ENCODE measurements at regions not wholly inside any gene's neighbourhood (a gene's known extent, or its start where the extent isn't known, plus 50 kb on each side); places are given as distances from the start of the nearest gene placed in this dataset.

GRCh38 chr11:111176603-111177002 lies 68.9 kb upstream of the POU2AF2 start:
- FAIRE-seq (no peak), DNase-seq (ENCODE audit: insufficient read length, low spot score) (no peak)
- peak; percentile 84 for TF ChIP-seq SPI1 (IDR thresholded peaks at IDR 0.05; ENCODE audit: low read depth, low read length)
- TF ChIP-seq TAF1 (IDR thresholded peaks at IDR 0.05; ENCODE audit: low read depth, low read length): no peak

GRCh38 chr11:111173221-111173620 lies 72.3 kb upstream of the POU2AF2 start:
- TF ChIP-seq POLR2A (IDR thresholded peaks at IDR 0.05; ENCODE audit: low read depth, low read length): no peak
- no peak for FAIRE-seq
- DNase-seq (ENCODE audit: insufficient read length, low spot score): no peak

GRCh38 chr11:111172321-111172862 lies 73.1 kb upstream of the POU2AF2 start:
- DNase-seq (ENCODE audit: insufficient read length, low spot score): no peak
- TF ChIP-seq POU2F2 (IDR thresholded peaks at IDR 0.05; ENCODE audit: low read depth, low read length) (no peak), TAF1 (IDR thresholded peaks at IDR 0.05; ENCODE audit: low read depth, low read length) (no peak)
- no peak for FAIRE-seq

GRCh38 chr11:111170761-111171379 lies 74.7 kb upstream of the POU2AF2 start:
- FAIRE-seq (no peak), DNase-seq (ENCODE audit: insufficient read length, low spot score) (no peak)
- TF ChIP-seq POU2F2 (IDR thresholded peaks at IDR 0.05; ENCODE audit: low read depth, low read length): no peak
- no peak for TF ChIP-seq TAF1 (IDR thresholded peaks at IDR 0.05; ENCODE audit: low read depth, low read length)
- no peak for TF ChIP-seq PAX5 (IDR thresholded peaks at IDR 0.05; ENCODE audit: insufficient read depth, low read length, severe bottlenecking)
- no peak for TF ChIP-seq POLR2A (IDR thresholded peaks at IDR 0.05; ENCODE audit: low read depth, low read length)
- no peak for TF ChIP-seq SPI1 (IDR thresholded peaks at IDR 0.05; ENCODE audit: low read depth, low read length)

GRCh38 chr11:111169367-111169766 lies 76.2 kb upstream of the POU2AF2 start:
- FAIRE-seq (no peak), DNase-seq (ENCODE audit: insufficient read length, low spot score) (no peak)

GRCh38 chr11:111168871-111169270 lies 76.7 kb upstream of the POU2AF2 start:
- DNase-seq (ENCODE audit: insufficient read length, low spot score) (no peak), FAIRE-seq (no peak)
- TF ChIP-seq TAF1 (IDR thresholded peaks at IDR 0.05; ENCODE audit: low read depth, low read length): no peak
- no peak for TF ChIP-seq POLR2AphosphoS5 (IDR thresholded peaks at IDR 0.05; ENCODE audit: low read depth, low read length)
- no peak for TF ChIP-seq SPI1 (IDR thresholded peaks at IDR 0.05; ENCODE audit: low read depth, low read length)
- TF ChIP-seq POLR2A (IDR thresholded peaks at IDR 0.05; ENCODE audit: low read depth, low read length): no peak
- no peak for TF ChIP-seq PAX5 (IDR thresholded peaks at IDR 0.05; ENCODE audit: insufficient read depth, low read length, severe bottlenecking)
- TF ChIP-seq POU2F2 (IDR thresholded peaks at IDR 0.05; ENCODE audit: low read depth, low read length): no peak

More at GRCh38 chr11:111169367-111169766, 76.2 kb upstream of the POU2AF2 start:
- TF ChIP-seq POLR2AphosphoS5 (IDR thresholded peaks at IDR 0.05; ENCODE audit: low read depth, low read length) (no peak), SPI1 (IDR thresholded peaks at IDR 0.05; ENCODE audit: low read depth, low read length) (no peak), POU2F2 (IDR thresholded peaks at IDR 0.05; ENCODE audit: low read depth, low read length) (no peak), TAF1 (IDR thresholded peaks at IDR 0.05; ENCODE audit: low read depth, low read length) (no peak), POLR2A (IDR thresholded peaks at IDR 0.05; ENCODE audit: low read depth, low read length) (no peak), PAX5 (IDR thresholded peaks at IDR 0.05; ENCODE audit: insufficient read depth, low read length, severe bottlenecking) (no peak)

- FAIRE-seq: no peak
- TF ChIP-seq POLR2A (IDR thresholded peaks at IDR 0.05; ENCODE audit: low read depth, low read length) (no peak), SPI1 (IDR thresholded peaks at IDR 0.05; ENCODE audit: low read depth, low read length) (no peak), TAF1 (IDR thresholded peaks at IDR 0.05; ENCODE audit: low read depth, low read length) (no peak), POU2F2 (IDR thresholded peaks at IDR 0.05; ENCODE audit: low read depth, low read length) (no peak), POLR2AphosphoS5 (IDR thresholded peaks at IDR 0.05; ENCODE audit: low read depth, low read length) (no peak), PAX5 (IDR thresholded peaks at IDR 0.05; ENCODE audit: insufficient read depth, low read length, severe bottlenecking) (no peak)
- no peak for DNase-seq (ENCODE audit: insufficient read length, low spot score)
These were observed 77.9 kb upstream of the POU2AF2 start for GRCh38 chr11:111167666-111168065.

- DNase-seq (ENCODE audit: insufficient read length, low spot score) (no peak), FAIRE-seq (no peak)
- TF ChIP-seq TAF1 (IDR thresholded peaks at IDR 0.05; ENCODE audit: low read depth, low read length) (no peak), POLR2A (IDR thresholded peaks at IDR 0.05; ENCODE audit: low read depth, low read length) (no peak), PAX5 (IDR thresholded peaks at IDR 0.05; ENCODE audit: insufficient read depth, low read length, severe bottlenecking) (no peak), POLR2AphosphoS5 (IDR thresholded peaks at IDR 0.05; ENCODE audit: low read depth, low read length) (no peak), SPI1 (IDR thresholded peaks at IDR 0.05; ENCODE audit: low read depth, low read length) (no peak), POU2F2 (IDR thresholded peaks at IDR 0.05; ENCODE audit: low read depth, low read length) (no peak)
These were observed 78.9 kb upstream of the POU2AF2 start for GRCh38 chr11:111166598-111166997.

GRCh38 chr11:111162305-111162704 lies 83.2 kb upstream of the POU2AF2 start:
- TF ChIP-seq PAX5 (IDR thresholded peaks at IDR 0.05; ENCODE audit: insufficient read depth, low read length, severe bottlenecking): no peak
- no peak for TF ChIP-seq POLR2A (IDR thresholded peaks at IDR 0.05; ENCODE audit: low read depth, low read length)
- no peak for TF ChIP-seq POLR2AphosphoS5 (IDR thresholded peaks at IDR 0.05; ENCODE audit: low read depth, low read length)
- TF ChIP-seq POU2F2 (IDR thresholded peaks at IDR 0.05; ENCODE audit: low read depth, low read length): no peak
- TF ChIP-seq SPI1 (IDR thresholded peaks at IDR 0.05; ENCODE audit: low read depth, low read length): no peak
- no peak for TF ChIP-seq TAF1 (IDR thresholded peaks at IDR 0.05; ENCODE audit: low read depth, low read length)
- FAIRE-seq (no peak), DNase-seq (ENCODE audit: insufficient read length, low spot score) (no peak)

GRCh38 chr11:111157571-111157970 lies 88.0 kb upstream of the POU2AF2 start:
- DNase-seq (ENCODE audit: insufficient read length, low spot score) (no peak), FAIRE-seq (no peak)
- TF ChIP-seq TAF1 (IDR thresholded peaks at IDR 0.05; ENCODE audit: low read depth, low read length) (no peak), POLR2AphosphoS5 (IDR thresholded peaks at IDR 0.05; ENCODE audit: low read depth, low read length) (no peak), POLR2A (IDR thresholded peaks at IDR 0.05; ENCODE audit: low read depth, low read length) (no peak), PAX5 (IDR thresholded peaks at IDR 0.05; ENCODE audit: insufficient read depth, low read length, severe bottlenecking) (no peak), POU2F2 (IDR thresholded peaks at IDR 0.05; ENCODE audit: low read depth, low read length) (no peak), SPI1 (IDR thresholded peaks at IDR 0.05; ENCODE audit: low read depth, low read length) (no peak)

Data from GM12891 (cell line).